ENCODE measurements at regions not wholly inside any gene's neighbourhood (a gene's known extent, or its start where the extent isn't known, plus 50 kb on each side); places are given as distances from the start of the nearest gene placed in this dataset.

- no peak for DNase-seq
These were observed 118.8 kb downstream of the AXIN2 start for GRCh38 chr17:65442691-65443090.

DNA sequence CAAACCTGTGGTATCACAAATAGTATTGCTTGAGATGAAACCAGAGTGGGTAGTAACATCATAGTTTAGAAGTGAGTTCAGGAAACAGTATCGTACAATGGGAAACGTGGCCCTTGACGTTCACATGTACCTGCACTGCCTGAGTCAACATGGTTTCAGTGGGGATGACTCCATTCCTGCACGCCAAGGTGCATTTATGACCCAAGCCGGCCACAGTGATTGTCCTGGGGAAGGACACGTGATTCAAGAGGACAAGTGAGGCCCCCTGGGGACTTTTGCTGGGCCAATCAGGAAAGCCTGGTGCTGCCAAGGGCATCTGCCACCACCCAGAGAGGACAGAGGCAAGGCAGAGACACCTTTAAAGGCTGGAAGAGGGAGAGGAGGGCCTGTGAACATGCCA, 119.2 kb downstream of the AXIN2 start:
- DNase-seq, result peak; percentile 16

DNA sequence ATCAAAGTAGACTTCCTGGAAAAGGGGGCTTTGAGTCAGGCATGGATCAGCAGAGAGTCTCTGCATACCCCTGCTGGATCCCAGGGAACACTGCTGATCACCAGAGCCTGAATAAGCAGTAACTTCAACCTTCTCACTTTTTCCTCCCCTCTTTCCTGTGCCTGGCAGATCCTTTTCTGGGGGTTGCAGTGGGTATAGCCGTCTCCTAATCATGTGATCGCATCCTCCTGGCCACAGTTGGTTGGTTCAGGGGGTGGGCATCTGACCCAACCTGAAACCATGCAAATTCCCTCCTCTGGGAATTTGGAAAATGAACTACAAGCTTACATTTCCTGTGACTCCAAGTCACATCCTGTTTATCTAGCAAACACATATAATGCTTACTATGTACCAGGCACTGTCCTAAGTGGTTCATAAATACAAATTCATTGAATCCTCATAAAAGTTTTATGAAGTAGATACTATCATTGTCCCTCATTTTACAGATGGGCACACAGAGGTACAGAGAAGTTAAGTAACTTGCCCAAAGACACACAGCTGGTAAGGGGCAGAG, 120.3 kb downstream of the AXIN2 start:
- DNase-seq, result no peak

DNA sequence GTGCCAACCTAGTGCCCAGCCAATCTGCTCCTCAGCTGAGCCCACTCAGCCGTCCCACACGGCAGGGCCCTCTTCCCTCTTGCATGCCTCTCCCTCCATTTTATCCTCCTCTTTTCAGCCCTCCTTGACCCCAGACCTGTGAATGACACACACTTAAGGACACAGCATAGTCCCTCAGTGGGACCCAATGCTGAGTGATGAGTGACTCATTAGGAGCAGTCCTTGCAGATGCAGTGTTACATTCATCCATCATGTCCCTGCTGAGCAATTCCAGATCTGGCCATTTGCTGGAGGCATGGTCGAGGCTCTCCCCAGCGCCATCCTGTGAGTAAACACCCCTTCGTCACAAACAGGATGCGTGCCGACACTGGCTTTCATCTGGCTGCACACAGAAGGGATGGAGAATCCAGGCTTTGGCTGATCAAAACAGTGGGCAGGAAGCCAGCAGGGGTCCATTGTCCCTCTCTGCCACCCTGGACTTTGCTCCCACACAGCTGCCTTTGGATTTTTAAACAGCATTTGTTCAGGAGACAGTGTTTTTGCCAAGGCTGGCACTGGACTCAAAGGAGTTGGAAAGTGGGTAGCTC, 122.6 kb downstream of the AXIN2 start:
- DNase-seq, result no peak

DNA sequence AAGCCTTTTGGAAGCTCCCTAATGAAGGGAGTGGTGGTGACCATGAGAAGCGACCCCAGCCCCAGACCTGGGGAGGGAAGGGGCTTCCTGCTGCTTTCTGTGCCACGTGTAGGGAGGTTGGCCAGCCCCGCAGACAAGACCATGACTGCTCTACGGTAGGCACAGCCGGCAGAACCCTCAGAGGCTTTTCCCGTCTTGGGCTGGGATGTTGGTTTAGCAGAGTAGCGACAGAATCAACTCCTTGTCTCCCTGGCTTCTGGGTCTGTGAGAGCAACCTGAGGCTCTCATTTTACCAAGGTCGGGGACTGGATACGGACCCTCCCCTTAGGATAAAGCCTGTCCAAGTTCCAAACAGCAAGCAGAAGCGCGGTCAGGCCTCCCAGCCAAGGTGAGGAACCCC, 123.3 kb downstream of the AXIN2 start:
- no peak for DNase-seq

- no peak for DNase-seq
These were observed 124.6 kb downstream of the AXIN2 start for GRCh38 chr17:65436871-65437270.

DNA sequence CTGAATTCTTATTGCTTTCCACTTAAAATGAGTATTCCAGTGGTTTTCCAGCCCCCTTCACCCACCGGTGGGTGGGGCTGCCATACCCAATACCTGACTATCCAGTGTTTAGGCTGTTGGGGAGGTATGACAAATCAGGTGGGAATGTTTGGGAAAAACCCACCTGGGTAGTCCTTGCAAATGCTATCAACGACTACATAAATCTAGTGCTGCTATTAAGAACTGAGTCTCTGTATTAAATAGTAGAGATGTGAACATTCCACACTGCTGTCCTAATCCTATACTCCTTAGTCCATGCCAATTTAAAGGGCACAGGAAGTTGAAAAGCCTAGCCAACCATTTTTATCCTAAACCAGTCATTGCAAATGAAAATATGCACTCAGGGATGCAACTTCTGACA, 126.6 kb downstream of the AXIN2 start:
- no peak for DNase-seq

DNA sequence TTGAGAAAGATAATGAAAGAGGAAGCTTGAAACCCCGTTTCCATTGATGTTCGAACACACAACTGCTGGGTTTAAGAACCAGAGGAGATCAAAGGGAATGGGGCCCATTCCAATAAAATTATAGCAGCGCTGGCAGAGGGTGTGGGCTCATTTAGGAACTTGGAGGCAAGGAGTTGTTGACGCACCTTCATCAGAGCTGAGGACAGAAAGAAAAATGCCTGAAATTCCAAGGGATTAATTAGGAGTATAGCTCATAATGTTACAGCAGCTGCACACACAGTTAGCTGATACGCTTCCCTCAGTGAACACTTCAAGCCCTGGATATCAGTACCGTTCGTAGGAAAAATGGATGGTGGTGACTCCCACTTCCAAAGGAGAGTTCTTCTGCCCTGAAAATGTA, 127.2 kb downstream of the AXIN2 start:
- DNase-seq, result no peak

- DNase-seq, result peak; percentile 42
These were observed 127.9 kb downstream of the AXIN2 start for GRCh38 chr17:65433592-65433991.

GRCh38 chr17:65433157-65433556, 128.3 kb downstream of the AXIN2 start:
- no peak for DNase-seq

DNA sequence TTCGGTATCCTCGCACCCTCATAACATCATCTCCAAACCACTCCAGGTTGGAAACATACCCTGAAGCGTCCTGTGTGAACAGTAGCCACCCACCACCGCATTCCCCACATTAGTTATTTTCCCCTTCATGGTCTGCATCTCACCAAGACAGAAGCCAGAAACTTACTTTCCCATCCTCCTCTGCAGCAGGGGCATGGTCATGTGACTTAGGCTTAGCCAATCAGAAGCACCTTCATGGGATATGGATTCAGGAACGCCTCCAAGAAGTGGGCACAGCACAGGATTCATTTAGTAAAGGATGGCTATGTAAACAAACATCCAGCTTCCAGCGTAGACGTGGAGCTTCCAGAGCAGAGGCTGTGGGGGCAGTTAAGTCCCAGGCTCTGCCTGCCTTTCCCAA, 130.3 kb downstream of the AXIN2 start:
- no peak for DNase-seq

GRCh38 chr17:65430209-65430833, 131.1 kb downstream of the AXIN2 start:
- DNase-seq, result no peak

GRCh38 chr17:65423346-65424140, 137.9 kb downstream of the AXIN2 start:
- DNase-seq, result no peak

- DNase-seq, result no peak
These were observed 142.8 kb downstream of the AXIN2 start for GRCh38 chr17:65418622-65419021.

- DNase-seq, result no peak
These were observed 143.8 kb downstream of the AXIN2 start for GRCh38 chr17:65417406-65418221.

DNA sequence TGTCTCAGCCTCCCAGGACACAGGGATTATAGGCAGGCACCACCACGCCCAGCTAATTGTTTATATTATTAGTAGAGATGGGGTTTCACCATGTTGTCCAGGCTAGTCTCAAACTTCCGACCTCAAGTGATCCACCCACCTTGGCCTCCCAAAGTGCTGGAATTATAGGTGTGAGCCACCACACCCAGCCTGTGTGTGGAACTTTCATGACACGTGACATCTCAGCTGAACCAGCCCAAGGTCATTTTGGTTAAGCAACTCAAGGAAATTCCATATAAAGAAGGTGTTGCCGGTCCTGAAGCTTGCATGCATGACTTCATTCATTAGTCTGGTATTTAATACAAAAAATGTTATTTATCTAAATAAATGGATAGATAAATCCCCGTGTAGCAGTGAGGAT, 145.5 kb downstream of the AXIN2 start:
- DNase-seq, result no peak

DNA sequence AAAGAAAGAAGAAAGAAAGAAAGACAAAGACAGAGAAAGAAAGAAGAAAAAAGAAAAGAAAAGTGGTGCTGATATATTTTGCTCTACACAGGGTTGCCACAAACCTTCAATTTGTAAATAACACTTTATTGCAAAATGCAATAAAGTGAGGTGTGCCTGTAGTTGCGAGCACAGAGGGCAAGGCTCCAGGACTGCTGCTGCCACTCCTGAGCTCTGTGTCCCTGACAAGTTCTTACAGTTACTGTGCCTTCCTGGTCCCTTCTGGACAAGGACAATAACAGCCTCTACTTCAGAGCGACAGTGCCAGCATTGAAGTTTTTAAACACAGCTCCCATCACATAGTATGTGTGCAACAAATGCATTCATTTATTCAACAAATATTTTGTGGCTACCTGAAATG, 148.1 kb downstream of the AXIN2 start:
- DNase-seq, result no peak

DNA sequence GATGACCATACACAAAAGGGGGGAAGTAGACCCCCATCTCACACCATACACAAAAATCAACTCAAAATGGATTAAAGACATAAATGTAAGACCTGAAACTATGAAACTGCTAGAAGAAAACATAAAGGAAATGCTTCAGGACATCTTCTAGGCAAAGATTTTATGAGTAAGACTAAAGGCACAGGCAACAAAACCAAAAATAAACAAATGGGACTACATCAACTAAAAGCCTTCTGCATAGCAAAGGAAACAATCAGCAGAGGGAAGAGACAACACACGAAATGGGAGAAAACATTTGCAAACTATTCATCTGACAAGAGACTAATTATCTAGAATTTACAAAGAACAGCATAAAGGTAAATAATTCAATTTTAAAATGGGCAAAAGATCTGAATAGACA, 152.1 kb downstream of the AXIN2 start:
- no peak for DNase-seq

- DNase-seq, result no peak
These were observed 153.4 kb downstream of the AXIN2 start for GRCh38 chr17:65408050-65408449.

GRCh38 chr17:65407017-65407416, 154.4 kb downstream of the AXIN2 start:
- no peak for DNase-seq

DNA sequence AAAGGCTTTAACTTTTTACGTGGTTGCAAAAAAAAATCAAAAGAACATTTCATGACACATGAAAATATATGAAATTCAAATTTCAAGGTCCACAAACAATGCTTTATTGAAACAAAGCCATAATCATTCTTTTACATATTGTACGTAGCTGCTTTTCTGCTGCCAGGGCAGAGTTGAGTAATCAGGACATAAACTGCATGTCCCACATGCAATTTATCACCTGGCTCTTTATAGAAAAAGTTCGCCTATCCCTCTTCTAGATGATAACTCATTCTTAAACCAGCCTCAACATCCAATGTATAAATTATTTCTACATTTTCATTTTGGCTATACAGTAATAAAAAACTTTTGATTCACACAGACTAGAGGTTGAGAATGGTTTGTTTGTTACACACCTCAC, 154.9 kb downstream of the AXIN2 start:
- DNase-seq, result no peak

- no peak for DNase-seq
These were observed 155.9 kb downstream of the AXIN2 start for GRCh38 chr17:65405563-65405962.

DNA sequence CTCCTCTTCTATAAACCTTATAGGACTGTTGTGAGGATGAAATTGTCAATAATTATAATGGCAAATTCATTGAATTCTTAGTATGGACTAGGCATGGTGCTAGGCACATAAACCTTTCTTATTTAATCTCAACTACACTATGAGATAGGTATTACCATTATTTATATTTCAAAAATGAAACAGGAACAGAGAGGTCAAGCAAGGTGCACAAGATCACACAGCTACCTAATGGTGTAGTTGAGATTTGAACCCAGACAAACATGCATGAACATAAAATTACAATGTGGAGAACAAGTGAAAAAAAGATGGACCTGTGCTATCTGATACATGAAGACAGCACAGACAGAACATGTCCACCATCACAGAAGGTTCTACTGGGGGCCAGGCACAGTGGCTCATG, 156.7 kb downstream of the AXIN2 start:
- DNase-seq, result no peak

Measured in stimulated activated CD4-positive, alpha-beta T cell treated with anti-CD3 and anti-CD28 coated beads, Interleukin-15, amount 100 ng/mL, for 24 hours (primary cell).